Psoas muscle (tissue), 7 donors: ENCODE measurements at regions not wholly inside any gene's neighbourhood (a gene's known extent, or its start where the extent isn't known, plus 50 kb on each side); places are given as distances from the start of the nearest gene placed in this dataset.

Source experiments
- ATAC-seq, 4 donors: fragments of 200-7000 bp; cut with Tn5 transposase; one replicate each; pipeline ENCODE4 v1.9.1; 2020; ENCODE audit warnings: moderate library complexity in 3 of 4, mild to moderate bottlenecking in 2 of 4
- DNase-seq, 2 donors: peaks; one replicate each; pipeline ENCODE4 v3.0.0-alpha.2; 2020
- H3K27ac ChIP-seq: fragments of 200-600 bp; one replicate; pipeline ENCODE4 v1.8.0; 2022
- H3K27me3 ChIP-seq, 3 donors: fragments of 200-600 bp in 1 of 3; one replicate each; pipeline versions ENCODE4 v1.6.1 to v1.8.0; 2013 to 2022; ENCODE audit warnings: low read length in 2 of 3, mild to moderate bottlenecking in 2 of 3, moderate library complexity in 1 of 3; ENCODE audit not compliant: insufficient read depth in 3 of 3
- H3K36me3 ChIP-seq, 2 donors: fragments of 200-600 bp in 1 of 2; one replicate each; pipeline versions ENCODE4 v1.6.1 to v1.8.0; 2013 to 2022; ENCODE audit warnings: low read depth in 1 of 2, mild to moderate bottlenecking in 1 of 2, moderate library complexity in 1 of 2; ENCODE audit not compliant: insufficient read depth in 1 of 2
- H3K4me1 ChIP-seq: fragments of 200-600 bp; one replicate; pipeline ENCODE4 v1.8.0; 2022
- H3K4me3 ChIP-seq: fragments of 200-600 bp; one replicate; pipeline ENCODE4 v1.8.0; 2022; ENCODE audit warnings: mild to moderate bottlenecking
- H3K9me3 ChIP-seq: fragments of 200-600 bp; one replicate; pipeline ENCODE4 v1.8.0; 2022
- WGBS, 3 donors: extraction: QIAGEN DNeasy Blood & Tissue Kit; methylation state at CpG; one replicate each; pipeline versions ENCODE4 v1.1.6 to v1.1.7; 2013; 5-methylcytosine and 5-hydroxymethylcytosine counted together
- intact Hi-C, 2 donors: fragments of 100-400 bp; cut with DNase I; formaldehyde crosslinking; loops; one replicate each; pipeline versions ENCODE4 v1.11.0 to v1.14.2; 2022
- TF ChIP-seq, protein P1 (sequence below): fragments of 200-600 bp; IDR thresholded peaks from one replicate; pipeline ENCODE4 v1.8.0; 2022; ENCODE audit warnings: antibody characterized with exemption
- donor health status: healthy with polysubstance abuse.
- donor health status: DM: no; HTN: no; CAD: no; lungs with moderate emphysema.
- donor health status: Bipolar disorder and iron deficiency.
- donor health status: healthy.
- donor health status: DM: yes; HTN: yes; CAD: no.
- donor health status: DM: no; HTN: no; CAD: no.
- donor health status: DM: yes; HTN: yes; CAD: no.

DNA sequence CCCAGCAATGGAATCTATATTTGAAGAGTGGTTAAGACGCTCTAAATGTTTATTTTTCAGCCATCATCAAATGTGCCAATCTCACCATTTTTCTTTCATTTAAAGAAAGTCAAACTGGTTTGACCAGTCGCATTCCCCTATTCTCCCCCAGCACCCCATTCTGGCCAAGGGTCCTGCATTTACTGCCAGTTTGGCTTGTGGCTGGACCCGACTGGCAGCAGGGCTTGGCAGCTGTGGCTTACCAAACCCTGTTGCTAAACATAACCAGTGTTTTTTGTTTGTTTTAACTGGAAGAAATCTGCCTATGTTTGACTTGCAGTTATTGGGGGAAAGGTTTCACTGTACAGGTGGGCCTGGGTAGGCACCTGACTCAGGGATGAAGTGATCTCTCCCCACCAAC, 116.3 kb downstream of the CYP26A1 start:
- intact Hi-C loops: no loop called here
- Histone ChIP-seq H3K4me1 (no peaks in the 10 kb centered on the region), H3K4me3 (no peak overlapping the region), H3K27ac (no peak overlapping the region), H3K36me3 (no peaks in the 10 kb centered on the region), H3K9me3 (no peaks in the 10 kb centered on the region), H3K27me3 (peaks cover 0 to 3% (median 0%) of the 10 kb centered on the region in 3 donors)
- 56 to 70% (median 59%) methylated on average over 3 of the region's 3 CpGs for WGBS, 3 donors
- TF ChIP-seq, protein P1, sequence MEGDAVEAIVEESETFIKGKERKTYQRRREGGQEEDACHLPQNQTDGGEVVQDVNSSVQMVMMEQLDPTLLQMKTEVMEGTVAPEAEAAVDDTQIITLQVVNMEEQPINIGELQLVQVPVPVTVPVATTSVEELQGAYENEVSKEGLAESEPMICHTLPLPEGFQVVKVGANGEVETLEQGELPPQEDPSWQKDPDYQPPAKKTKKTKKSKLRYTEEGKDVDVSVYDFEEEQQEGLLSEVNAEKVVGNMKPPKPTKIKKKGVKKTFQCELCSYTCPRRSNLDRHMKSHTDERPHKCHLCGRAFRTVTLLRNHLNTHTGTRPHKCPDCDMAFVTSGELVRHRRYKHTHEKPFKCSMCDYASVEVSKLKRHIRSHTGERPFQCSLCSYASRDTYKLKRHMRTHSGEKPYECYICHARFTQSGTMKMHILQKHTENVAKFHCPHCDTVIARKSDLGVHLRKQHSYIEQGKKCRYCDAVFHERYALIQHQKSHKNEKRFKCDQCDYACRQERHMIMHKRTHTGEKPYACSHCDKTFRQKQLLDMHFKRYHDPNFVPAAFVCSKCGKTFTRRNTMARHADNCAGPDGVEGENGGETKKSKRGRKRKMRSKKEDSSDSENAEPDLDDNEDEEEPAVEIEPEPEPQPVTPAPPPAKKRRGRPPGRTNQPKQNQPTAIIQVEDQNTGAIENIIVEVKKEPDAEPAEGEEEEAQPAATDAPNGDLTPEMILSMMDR: no peak
- DNase-seq: no peak
- ATAC-seq: no peak

DNA sequence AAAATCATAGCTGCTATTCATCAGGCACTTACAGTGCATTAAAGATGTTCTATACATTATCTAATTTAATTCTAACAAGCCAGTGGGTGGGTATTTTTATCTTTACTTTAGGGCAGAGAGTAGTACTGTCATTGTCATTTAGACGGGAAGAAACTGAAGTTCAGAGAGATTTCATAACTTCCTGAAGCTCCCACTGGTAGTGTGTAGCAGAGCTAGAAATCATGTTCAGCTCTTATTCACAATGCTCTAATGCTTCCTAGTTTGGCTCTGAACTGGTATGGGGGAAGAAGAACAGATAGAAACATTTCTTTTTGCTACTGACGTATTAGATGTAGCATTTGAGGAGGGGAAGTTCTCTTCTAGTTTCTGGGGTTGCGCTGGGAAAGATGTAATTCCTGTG, 116.7 kb downstream of the CYP26A1 start:
- no peaks in the 10 kb centered on the region for H3K36me3 ChIP-seq
- peaks cover 0 to 3% (median 0%) of the 10 kb centered on the region in 3 donors for H3K27me3 ChIP-seq
- no peaks in the 10 kb centered on the region for H3K4me1 ChIP-seq
- H3K9me3 ChIP-seq: no peaks in the 10 kb centered on the region
- TF ChIP-seq, protein P1: no peak
- no peak overlapping the region for H3K4me3 ChIP-seq
- DNase-seq (no peak), ATAC-seq (no peak)
- WGBS, 3 donors: 32 to 43% (median 32%) methylated on average over 3 of the region's 3 CpGs
- H3K27ac ChIP-seq: no peak overlapping the region
- intact Hi-C loops: no loop called here

DNA sequence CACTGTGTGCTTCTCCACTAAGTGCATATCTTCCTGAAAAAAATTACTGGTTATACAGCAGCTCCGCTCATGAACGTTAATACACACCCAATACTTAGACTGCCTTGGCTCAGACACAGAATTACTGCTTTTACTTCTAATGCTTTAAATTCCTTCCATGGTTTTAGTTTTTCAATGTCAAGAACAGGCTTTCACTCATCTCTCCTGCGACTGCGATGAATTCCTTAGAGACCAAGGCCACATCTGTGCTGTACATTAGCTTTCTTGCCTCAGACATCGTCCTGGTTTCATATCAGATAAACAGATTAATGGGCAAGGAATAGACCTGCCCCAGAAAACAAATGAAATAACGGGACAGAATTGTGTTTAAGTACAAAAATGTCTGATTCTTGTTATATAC, 120.2 kb downstream of the CYP26A1 start:
- Histone ChIP-seq H3K27me3 (peaks cover 0 to 3% (median 0%) of the 10 kb centered on the region in 3 donors), H3K4me1 (peaks cover 6% of the 10 kb centered on the region), H3K27ac (no peak overlapping the region), H3K36me3 (no peaks in the 10 kb centered on the region), H3K4me3 (no peak overlapping the region), H3K9me3 (no peaks in the 10 kb centered on the region)
- ATAC-seq (no peak), DNase-seq (no peak)
- intact Hi-C loops: no loop called here
- WGBS, 3 donors: 22 to 31% (median 25%) methylated on average over 6 of the region's 6 CpGs
- TF ChIP-seq, protein P1: no peak

GRCh38 chr10:93198401-93199131, 124.9 kb downstream of the CYP26A1 start:
- H3K27ac ChIP-seq: no peak overlapping the region
- ATAC-seq: peak in 2 of 4 donors; percentile 44 to 60

More at GRCh38 chr10:93198401-93199131, 124.9 kb downstream of the CYP26A1 start:
- H3K27me3 ChIP-seq: no peaks in the 10 kb centered on the region
- peak overlapping the region; percentile 60 for H3K4me3 ChIP-seq
- H3K4me1 ChIP-seq: peaks cover 11% of the 10 kb centered on the region
- WGBS, 3 donors: 24 to 28% (median 26%) methylated on average over 9 of the region's 9 CpGs
- no peaks in the 10 kb centered on the region for H3K9me3 ChIP-seq
- TF ChIP-seq, protein P1: no peak
- no peaks in the 10 kb centered on the region for H3K36me3 ChIP-seq
- intact Hi-C loops: no loop called here
- peak in 1 of 2 donors; percentile 48 for DNase-seq
